ENCODE measurements at regions not wholly inside any gene's neighbourhood (a gene's known extent, or its start where the extent isn't known, plus 50 kb on each side); places are given as distances from the start of the nearest gene placed in this dataset.
"Not testable (repeated sequence)": the region's sequence is repeated elsewhere in the genome, so short reads cannot be mapped to it uniquely, and the experiment has no call there.

DNA sequence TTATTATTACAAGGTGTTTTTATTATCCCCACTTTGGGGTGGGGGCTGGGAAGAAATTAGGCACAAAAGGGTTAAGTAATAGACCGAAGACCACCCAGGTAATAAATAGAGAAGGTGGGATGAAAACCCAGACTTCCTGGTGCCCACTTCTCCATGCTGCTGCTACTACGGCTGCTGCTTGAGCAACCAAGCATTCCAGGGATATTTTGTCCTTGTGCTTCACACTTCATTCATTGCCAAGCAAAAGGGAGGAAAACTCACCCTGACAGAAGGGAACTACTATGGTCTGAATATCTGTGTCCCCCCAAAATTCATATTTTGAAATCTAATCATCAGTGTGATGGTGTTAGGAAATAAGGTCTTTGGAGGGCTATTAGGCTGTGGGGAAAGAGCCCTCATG, 470.9 kb upstream of the API5 start:
- DNase-seq (ENCODE audit: low spot score): no peak

DNA sequence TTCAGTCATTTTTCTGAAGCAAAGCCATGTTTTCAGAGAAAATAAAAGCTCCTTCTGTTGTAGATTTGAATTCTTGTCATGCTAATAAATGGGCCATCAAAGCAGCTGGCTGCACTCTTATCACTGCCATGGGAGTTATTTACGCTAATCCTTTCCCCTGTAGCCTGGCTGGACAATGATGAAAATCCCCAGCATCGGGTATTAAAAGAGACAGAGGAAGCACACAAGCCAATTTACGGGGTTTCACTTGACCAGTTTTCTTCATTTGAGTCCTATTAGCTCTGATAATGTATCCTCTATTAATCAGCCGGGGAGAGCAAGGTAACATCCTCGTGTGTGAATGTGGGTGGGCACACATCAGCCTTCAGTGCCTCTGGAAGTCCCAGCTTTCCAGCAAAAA, 470.2 kb upstream of the API5 start:
- DNase-seq (ENCODE audit: low spot score): no peak

DNA sequence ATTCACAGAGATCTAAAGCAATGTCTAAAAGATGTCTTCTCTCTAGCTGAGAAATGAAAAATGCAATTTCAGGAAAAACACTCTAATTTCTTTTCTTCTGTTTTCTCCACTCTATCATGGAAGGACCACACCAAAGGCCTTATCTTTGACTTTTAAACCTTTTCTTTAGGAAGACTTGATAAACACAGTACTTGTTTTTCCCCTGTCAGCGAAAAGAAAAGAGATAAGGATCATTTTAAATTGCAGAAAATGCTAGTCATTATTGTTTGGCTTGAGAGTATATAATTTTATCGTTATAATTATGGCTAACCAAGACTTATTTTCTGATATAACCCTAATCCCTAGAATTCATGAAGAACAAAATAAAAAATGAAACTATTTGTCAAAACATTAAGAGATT, 462.4 kb upstream of the API5 start:
- DNase-seq (ENCODE audit: low spot score): no peak

DNA sequence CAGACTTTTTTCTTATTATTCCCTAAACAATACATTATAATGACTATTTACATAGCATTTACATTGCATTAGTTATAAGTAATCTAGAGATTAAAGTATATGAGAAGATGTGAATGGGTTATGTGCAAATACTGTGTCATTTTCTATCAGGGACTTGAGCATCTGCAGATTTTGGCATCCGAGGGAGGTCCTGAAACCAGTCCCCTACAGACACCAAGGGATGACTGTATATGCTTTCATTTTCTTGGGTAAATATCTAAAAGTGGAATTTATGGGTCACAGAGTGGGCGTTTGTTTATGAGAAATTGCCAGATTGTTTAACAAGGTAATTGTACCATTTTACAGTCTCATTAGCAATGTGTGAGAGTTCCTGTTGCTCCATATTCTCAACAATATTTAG, 454.5 kb upstream of the API5 start:
- DNase-seq (ENCODE audit: low spot score): no peak

DNA sequence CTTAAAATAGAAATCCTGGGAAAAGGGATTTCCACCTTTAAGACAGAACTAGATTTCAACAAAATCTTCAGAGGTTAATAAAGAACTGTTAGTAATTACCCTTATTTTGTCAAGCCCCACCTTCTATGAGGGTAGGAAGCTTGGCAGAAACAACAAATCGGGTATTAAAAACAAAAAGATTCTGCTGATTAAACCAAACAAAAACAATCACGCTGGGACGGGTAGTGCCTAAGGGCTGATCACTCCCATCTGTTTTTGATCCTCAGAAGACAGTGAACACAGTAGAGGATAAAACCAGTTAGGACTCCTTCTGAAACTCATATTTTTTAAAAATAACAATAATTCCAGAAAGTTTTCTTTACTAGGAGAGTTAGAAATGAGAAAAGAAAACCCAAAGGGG, 441.3 kb upstream of the API5 start:
- DNase-seq (ENCODE audit: low spot score): no peak

DNA sequence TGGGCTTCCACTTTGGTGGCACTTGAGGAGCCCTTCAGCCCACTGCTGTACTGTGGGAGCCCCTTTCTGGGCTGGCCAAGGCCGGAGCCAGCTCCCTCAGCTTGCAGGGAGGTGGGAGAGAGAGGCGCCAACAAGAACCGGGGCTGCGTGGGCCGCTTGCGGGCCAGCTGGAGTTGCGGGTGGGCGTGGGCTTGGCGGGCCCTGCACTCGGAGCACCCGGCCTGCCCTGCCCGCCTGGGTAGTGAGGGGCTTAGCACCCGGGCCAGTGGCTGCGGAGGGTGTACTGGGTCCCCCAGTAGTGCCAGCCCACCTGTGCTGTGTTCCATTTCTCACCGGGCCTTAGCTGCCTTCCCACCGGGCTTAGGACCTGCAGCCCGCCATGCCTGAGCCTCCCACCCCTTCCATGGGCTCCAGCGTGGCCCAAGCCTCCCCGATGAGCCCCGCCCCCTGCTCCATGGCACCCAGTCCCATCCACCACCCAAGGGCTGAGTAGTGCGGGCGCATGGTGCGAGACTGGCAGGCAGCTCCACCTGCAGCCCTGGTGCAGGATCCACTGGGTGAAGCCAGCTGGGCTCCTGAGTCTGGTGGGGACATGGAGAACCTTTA, 437.9 kb upstream of the API5 start:
- DNase-seq (ENCODE audit: low spot score): not testable (repeated sequence)

DNA sequence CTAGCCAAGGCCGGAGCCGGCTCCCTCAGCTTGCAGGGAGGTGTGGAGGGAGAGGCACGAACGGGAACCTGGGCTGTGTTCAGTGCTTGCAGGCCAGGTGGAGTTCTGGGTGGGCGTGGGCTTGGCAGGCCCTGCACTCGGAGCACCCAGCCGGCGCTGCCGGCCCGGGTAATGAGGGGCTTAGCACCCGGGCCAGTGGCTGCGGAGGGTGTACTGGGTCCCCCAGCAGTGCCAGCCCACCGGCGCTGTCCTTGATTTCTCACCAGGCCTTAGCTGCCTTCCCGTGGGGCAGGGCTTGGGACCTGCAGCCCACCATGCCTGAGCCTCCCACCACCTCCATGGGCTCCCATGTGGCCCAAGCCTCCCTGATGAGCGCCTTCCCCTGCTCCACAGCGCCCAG, 430.5 kb upstream of the API5 start:
- DNase-seq (ENCODE audit: low spot score): not testable (repeated sequence)

DNA sequence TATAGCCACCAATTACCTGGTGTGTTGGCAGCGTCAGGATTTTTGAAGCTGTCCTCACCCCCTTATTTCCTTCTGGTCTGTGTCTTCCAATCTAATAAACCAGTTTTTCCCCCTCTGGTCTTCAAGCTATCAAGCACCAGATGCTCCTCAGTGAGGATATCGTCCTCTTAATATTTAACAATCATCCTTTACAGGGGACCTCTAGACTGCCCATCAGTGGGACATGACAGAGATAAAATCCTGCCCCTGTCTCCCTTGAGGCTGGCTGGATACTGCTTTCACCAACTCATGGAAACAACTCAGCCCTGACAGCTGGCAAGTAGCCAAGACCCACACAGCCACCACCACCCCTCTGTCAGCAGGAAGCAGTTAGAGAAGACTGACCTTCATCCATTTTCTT, 421.0 kb upstream of the API5 start:
- no peak for DNase-seq (ENCODE audit: low spot score)

DNA sequence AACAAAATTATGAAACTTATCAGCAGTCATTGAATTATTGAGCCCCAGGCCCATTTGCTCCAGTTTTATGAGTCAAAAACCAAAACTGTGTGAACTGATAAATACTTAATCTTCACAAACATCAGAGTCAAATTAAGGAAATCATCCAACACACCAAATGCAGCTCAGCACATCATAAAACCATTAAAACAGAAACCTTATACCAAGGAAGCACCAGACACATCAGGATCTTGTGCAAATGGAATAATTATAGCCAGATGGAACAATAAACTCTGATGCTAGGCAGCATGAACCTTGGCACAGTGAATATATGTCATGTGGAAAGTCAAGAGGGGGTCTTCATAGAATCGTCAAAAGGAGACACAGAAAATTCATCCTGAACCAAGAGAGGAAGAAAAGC, 410.7 kb upstream of the API5 start:
- DNase-seq (ENCODE audit: low spot score): no peak

DNA sequence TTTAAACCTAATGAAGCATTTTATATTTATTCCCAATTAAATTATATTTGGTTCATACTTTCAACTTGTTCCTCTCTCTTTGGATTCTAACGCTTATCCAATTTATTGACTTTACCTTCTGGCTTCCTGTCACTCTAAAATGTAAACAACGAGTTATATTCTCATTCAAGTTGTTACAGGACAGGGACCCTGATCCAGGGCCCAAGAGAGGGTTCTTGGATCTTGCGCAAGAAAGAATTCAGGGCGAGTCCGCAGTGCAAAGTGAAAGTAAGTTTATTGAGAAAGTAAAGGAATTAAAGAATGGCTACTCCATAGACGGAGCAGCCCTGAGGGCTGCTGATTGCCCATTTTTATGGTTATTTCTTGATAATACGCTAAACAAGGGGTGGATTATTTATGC, 405.6 kb upstream of the API5 start:
- no peak for DNase-seq (ENCODE audit: low spot score)

DNA sequence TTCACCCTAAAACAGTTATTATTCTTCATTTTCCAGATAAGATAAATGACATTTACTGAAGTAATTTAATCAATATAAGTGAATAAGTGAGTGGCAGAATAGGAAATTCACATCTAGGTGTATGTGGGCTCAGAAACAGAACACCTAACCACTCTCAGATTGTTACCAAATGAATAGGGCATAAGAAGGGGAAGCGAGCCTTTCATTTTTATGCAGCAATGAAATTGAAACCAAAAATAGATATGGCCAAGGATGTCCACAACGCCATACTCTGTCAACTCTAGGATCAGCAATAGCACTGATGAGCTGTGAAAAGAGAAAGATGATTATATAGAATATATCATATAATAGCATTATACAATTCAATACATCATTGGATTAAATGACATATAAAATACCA, 398.1 kb upstream of the API5 start:
- no peak for DNase-seq (ENCODE audit: low spot score)

DNA sequence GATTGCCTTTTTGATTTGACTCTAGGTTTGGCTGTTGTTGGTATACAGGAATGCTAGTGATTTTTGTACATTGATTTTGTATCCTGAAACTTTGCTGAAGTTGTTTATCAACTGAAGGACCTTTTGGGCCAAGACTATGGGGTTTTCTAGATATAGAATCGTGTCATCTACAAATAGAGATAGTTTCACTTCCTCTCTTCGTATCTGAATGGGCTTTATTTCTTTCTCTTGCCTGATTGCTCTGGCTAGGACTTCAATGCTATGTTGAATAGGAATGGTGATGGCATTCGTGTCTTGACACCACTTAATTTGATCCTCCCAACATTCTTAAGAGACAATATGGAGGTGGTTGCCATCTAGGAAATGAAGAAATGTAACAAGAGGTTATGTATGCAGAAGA, 388.1 kb upstream of the API5 start:
- no peak for DNase-seq (ENCODE audit: low spot score)

DNA sequence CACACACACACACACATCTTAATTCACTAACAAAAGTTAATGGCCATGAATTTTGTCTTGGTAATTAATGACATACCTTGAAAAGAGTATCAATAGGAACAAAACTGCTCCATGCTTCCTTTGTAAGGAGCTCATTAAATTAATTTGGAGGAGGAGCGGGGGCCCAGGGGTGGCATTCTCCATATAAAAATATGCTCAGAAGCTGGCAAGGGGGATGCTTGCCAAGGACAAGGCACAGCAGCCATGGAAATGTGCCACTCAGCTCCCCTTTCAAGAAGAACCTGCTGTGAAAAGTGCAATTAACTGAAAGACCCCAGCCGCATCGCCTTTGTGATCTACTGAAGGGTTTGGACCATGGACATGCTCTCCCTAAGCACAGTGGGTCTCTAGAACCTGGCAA, 385.9 kb upstream of the API5 start:
- no peak for DNase-seq (ENCODE audit: low spot score)

DNA sequence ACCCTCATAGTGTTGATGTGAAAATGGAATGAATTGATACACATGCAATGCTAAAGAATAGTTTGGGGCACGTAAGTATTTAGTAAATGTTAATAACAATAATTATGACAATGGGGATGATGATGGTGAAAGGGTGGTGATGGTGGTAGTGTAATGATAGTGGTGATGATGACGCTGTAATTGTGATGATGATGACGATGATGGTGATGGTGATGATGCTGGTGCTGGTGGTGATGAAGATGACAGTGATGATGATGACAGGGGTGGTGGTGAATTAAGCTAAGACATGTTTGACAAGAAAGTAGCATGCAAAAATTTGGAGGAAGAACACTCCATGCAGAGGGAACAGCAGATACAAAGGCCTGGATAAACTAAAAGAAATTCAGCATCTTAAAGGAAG, 364.4 kb upstream of the API5 start:
- DNase-seq (ENCODE audit: low spot score): no peak

DNA sequence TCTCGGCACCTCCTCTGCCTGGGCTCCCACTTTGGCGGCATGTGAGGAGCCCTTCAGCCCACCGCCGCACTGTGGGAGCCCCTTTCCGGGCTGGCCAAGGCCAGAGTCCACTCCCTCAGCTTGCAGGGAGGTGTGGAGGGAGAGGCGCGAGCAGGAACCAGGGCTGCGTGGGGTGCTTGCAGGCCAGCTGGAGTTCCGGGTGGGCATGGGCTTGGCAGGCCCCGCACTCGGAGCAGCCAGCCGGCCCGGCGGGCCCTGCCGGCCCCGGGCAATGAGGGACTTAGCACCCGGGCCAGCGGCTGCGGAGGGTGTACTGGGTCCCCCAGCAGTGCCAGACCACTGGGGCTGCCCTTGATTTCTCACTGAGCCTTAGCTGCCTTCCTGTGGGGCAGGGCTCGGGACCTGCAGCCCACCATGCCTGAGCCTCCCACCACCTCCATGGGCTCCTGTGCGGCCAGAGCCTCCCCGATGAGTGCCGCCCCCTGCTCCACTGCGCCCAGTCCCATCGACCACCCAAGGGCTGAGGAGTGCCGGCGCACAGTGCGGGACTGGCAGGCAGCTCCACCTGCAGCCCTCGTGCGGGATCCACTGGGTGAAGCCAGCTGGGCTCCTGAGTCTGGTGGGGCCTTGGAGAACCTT, 361.9 kb upstream of the API5 start:
- DNase-seq (ENCODE audit: low spot score): not testable (repeated sequence)

DNA sequence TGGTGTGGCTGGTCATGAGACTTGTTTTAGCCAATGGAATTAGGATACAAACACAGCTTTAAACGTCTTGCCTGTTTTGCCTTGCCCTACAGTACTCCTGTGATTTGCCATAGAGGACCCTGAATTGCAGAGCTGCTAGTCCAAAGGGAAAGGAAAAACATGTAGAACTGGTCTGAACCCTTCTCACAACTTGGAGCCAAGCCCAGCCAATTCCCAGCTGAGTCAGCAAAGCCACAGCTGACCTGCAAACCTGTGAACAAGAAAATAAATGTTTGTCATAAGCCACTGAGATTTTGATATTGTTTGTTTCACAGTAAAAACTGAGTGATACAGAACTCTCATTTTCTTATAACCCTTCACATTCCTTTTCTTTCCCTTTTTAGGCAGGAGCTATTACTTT, 360.5 kb upstream of the API5 start:
- no peak for DNase-seq (ENCODE audit: low spot score)

DNA sequence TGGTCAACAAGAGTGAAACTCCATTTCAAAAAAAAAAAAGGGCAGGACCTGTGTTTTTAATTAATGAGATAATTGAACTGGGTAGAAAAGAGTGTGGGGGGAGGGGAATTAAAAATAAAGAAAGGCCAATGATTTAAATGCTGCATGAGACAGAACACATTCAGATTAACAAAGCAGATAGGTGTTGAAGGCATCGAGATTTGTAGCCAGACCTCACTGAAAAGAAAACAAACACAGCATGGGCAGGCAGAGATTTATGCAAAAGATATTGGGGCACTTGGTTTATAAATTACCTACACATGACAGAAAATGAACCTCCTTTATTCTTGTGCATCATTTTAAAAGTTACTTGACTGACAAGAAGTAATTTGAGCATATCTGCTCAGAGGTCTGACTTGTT, 354.0 kb upstream of the API5 start:
- no peak for DNase-seq (ENCODE audit: low spot score)

DNA sequence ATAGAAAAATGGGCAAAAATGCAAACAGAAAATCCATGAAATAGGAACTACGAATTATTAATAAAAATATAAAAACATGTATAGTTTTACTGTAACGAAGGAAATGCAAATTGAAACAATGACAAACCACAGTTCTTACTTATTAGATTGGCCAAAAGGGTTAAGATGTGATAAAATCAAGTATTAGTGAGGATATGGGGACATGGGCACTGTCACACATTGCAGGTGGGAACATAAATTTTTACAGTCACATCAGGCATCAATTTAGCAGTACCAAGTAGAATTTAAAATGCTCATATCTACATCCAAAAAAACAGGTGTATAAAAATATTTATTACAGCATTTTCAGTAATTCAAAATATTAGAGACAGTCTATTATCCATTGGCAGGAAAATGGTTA, 353.2 kb upstream of the API5 start:
- no peak for DNase-seq (ENCODE audit: low spot score)

DNA sequence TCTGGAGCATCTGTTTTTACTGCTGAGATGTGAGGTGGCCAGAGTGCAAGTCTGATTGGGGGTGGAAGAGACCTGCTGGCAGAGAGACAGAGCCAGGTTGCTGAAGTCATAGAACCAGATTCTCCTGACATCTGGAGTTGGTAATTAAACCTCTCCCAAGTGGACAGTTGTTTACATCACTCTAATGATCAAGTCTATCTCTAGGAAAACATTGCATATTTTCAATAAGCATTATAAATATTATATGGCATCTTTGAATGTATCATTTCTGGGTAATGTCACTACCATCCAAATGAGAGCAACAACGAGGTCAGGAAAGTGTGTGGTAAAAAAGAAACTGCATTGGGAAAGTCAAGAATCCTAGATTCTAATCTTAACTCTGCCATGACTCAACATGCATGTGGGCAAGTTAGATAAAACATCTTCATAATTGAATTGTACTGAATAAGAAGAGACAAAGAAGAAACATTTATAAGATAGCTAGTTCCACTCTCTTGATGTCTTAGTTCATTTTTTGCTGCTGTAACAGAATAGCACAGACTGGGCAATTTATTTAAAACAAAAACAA, 351.2 kb upstream of the API5 start:
- DNase-seq (ENCODE audit: low spot score): no peak

DNA sequence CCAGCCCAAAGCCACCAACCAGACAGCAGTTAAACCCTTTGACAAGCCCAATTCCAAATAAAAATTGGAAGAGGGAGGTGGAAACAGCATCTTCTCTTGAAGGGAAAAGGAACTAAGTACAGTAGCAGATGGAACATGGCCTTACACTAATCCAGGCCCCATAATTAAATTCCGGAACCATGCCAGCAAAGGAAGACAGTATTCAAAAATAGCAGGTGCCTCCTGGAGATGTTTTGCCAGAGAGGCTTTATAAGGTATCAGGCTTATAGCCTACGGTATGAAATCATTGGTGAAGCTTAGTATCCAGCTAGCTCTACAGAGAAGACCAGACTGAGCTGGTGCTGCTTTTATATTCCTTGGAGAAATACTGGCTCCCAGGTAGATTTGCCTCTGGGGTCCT, 344.1 kb upstream of the API5 start:
- DNase-seq (ENCODE audit: low spot score): no peak

DNA sequence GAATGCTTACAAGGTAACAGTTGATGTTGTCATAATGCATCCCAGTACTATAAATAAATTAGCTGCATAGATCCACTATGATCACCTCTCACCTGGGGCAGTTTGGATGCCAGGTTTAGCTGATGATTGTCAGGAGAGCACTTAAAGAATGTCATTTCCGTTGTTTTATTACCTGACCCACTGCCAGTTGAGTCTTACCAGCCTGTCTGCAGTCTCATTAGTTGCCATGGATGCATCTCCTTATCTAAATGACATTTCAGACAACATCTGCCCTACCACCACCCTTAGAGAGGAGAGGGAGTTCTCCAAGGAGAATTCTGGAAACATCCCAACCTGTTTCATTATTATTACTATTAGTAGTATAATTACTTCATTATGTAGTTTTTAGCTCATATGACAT, 339.1 kb upstream of the API5 start:
- DNase-seq (ENCODE audit: low spot score): no peak

DNA sequence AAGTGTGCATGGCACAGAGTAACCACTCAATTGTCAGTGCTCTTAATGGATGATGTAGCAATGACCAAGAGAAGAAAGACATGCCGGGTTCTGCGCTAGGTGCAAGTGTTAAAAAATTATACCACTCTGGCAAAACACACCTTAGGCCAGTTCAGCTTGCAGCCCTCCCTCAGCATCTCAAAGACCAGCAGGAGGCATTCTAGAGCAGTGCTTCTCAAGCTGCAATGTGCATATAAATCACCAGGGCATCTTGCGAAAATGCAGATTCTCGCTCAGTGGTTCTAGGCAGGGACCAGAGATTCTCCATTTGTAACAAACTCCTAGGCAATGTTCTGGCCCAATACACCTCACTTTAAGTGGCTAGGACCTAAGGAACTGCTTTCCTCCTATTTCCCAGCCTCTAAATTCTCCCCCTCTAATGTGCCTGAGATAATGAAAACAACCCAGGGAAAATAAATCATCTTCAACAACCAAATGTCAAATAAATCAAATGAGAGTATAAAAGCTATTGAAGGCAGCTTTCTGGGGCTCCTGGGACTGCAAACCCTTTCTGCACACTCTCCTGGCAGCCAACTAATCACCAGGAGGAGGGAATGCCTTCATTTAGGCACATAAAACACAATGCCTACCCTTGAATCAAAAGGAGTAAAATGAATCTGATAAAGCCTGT, 337.2 kb upstream of the API5 start:
- DNase-seq (ENCODE audit: low spot score): no peak

DNA sequence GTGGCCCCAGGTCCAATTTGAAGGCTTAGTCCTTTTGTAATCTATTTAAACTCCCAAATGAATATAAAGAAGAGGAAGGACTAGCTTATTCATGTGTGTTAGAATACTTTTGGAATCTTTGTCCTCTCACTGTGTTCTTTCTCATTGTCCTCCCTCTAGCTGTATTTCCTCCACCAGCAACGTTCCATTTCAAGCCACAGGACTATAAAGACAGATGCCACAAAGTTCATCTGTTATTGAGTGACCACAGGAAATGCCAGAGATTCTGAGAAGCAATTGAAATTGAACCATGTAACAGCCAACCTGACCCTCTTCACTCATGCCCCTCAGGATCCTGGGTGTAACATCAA, 336.6 kb upstream of the API5 start:
- DNase-seq (ENCODE audit: low spot score): no peak
